K562 (cell line): ENCODE measurements at regions not wholly inside any gene's neighbourhood (a gene's known extent, or its start where the extent isn't known, plus 50 kb on each side); places are given as distances from the start of the nearest gene placed in this dataset.

Source experiments
- ATAC-seq: fragments of 200-7000 bp; cut with Tn5 transposase; 3 replicates; pipeline ENCODE4 v1.9.1; 2020; ENCODE audit warnings: moderate library complexity
- BruUV-seq: library from RNA; stranded (reverse); fragments of 400-500 nt; replicated peaks from 2 replicates; lab custom pipeline; 2021; lab: Mats Ljungman, UMichigan
- CTCF ChIA-PET: fragments of 300-600 bp; formaldehyde crosslinking; extraction: SDS; loops from one replicate; lab custom pipeline; 2021; ENCODE audit warnings: low intra/inter-chr PET ratio; lab: Yijun Ruan, JAX
- POLR2A ChIA-PET: fragments of 300-600, 350-650 bp; sonication (Branson Sonifier 250); formaldehyde crosslinking; extraction: SDS; loops from one replicate; lab custom pipeline; 2021; ENCODE audit warnings: antibody characterized with exemption, inconsistent platforms; lab: Yijun Ruan, JAX
- DNase-seq, 4 experiments: peaks; one replicate each; pipeline versions ENCODE4 v3.0.0 to v3.0.0-alpha.2; 2011 to 2018; ENCODE audit warnings: low spot score in 3 of 4, mixed read lengths in 3 of 4; ENCODE audit errors: extremely low read depth in 1 of 4
- FAIRE-seq: peaks from 2 replicates; lab custom pipeline; 2011; peaks lifted over from hg19 to GRCh38; lab: Jason Lieb, UNC
- H2AFZ ChIP-seq: 2 replicates; pipeline ENCODE4 v1.6.0; 2011; ENCODE audit warnings: low read depth, low read length, control low read depth, inconsistent platforms
- H3K27ac ChIP-seq: fragments of 200-600 bp; 3 replicates; pipeline ENCODE4 v1.8.0; 2011; ENCODE audit warnings: low read depth, mild to moderate bottlenecking, control low read depth, inconsistent platforms, low read length, moderate library complexity, mixed read lengths; ENCODE audit errors: extremely low read depth
- H3K27me3 ChIP-seq, 2 experiments: fragments of 300-600 bp in 1 of 2; 2 replicates in 1 of 2; 3 replicates in 1 of 2; pipeline versions ENCODE4 v1.6.0 to v1.8.0; 2011; ENCODE audit warnings: inconsistent platforms in 2 of 2, low read length in 2 of 2, mild to moderate bottlenecking in 1 of 2, mixed read lengths in 1 of 2, moderate library complexity in 1 of 2; ENCODE audit not compliant: control insufficient read depth in 2 of 2, insufficient read depth in 2 of 2
- H3K36me3 ChIP-seq: fragments of 300-600 bp; 3 replicates; pipeline ENCODE4 v1.8.0; 2011; ENCODE audit warnings: mild to moderate bottlenecking, low read length, inconsistent platforms; ENCODE audit not compliant: control insufficient read depth, insufficient read depth
- H3K4me1 ChIP-seq, 2 experiments: fragments of 200-600 bp in 1 of 2; replicated peaks in 1 of 2; 2 replicates in 1 of 2; 3 replicates in 1 of 2; pipeline versions ENCODE4 v1.5.1 to v1.8.0; 2011; ENCODE audit warnings: inconsistent platforms in 2 of 2, low read length in 2 of 2, mild to moderate bottlenecking in 1 of 2, mixed read lengths in 1 of 2, moderate library complexity in 1 of 2; ENCODE audit not compliant: control insufficient read depth in 2 of 2, insufficient read depth in 2 of 2
- H3K4me2 ChIP-seq: 2 replicates; pipeline ENCODE4 v1.6.1; 2011; ENCODE audit warnings: low read length, control low read depth, inconsistent platforms, mixed read lengths; ENCODE audit not compliant: insufficient read depth
- H3K4me3 ChIP-seq: fragments of 200-600 bp; sonication (generic), shearing (Covaris generic); 2 replicates; pipeline ENCODE4 v1.5.1; 2016; ENCODE audit warnings: control low read depth, inconsistent platforms
- H3K79me2 ChIP-seq: fragments of 200-600 bp; 3 replicates; pipeline ENCODE4 v1.8.0; 2011; ENCODE audit warnings: low read length, inconsistent platforms; ENCODE audit not compliant: control insufficient read depth, insufficient read depth
- H3K9ac ChIP-seq, 2 experiments: 2 replicates each; pipeline versions ENCODE4 v1.6.0 to v1.6.1; 2011; ENCODE audit warnings: low read depth in 2 of 2, low read length in 2 of 2, control low read depth in 1 of 2, inconsistent platforms in 1 of 2, mild to moderate bottlenecking in 1 of 2, mixed read lengths in 1 of 2; ENCODE audit not compliant: insufficient read depth in 1 of 2
- H3K9me1 ChIP-seq: one replicate; pipeline ENCODE4 v1.6.0; 2011; ENCODE audit warnings: inconsistent platforms, mild to moderate bottlenecking, low read length, moderate library complexity; ENCODE audit not compliant: control insufficient read depth, insufficient read depth
- H3K9me3 ChIP-seq: replicated peaks from 2 replicates; pipeline ENCODE4 v1.5.1; 2011; ENCODE audit warnings: low read depth, low read length, inconsistent platforms; ENCODE audit not compliant: control insufficient read depth, insufficient read depth
- H4K20me1 ChIP-seq: replicated peaks from 2 replicates; pipeline ENCODE4 v1.6.1; 2011; ENCODE audit warnings: low read length, inconsistent platforms, mixed read lengths; ENCODE audit not compliant: control insufficient read depth, insufficient read depth
- IRF9 ChIP-seq: fragments of 450-650 bp; IDR thresholded peaks from 2 replicates; pipeline ENCODE4 v1.6.1; 2016; ENCODE audit warnings: missing biosample characterization, missing genetic modification characterization
- MCM7 ChIP-seq, 2 experiments: fragments of 450-650 bp; IDR thresholded peaks; 2 replicates each; pipeline ENCODE4 v1.6.1; 2016 to 2018
- MYC ChIP-seq, 2 experiments: fragments of 250-450 bp in 1 of 2; sonication (Bioruptor Pico) in 1 of 2; IDR thresholded peaks; 2 replicates each; pipeline versions ENCODE4 v1.5.1 to v1.6.1; 2012 to 2021; ENCODE audit warnings: low read depth in 2 of 2, borderline replicate concordance in 1 of 2, improper control_type of control experiment in 1 of 2, low read length in 1 of 2, mild to moderate bottlenecking in 1 of 2, moderate library complexity in 1 of 2
- ZNF384 ChIP-seq: IDR thresholded peaks from 2 replicates; pipeline ENCODE4 v1.6.1; 2012; ENCODE audit warnings: low read depth, low read length, improper control_type of control experiment
- WGBS: fragments of 100-300 bp; shearing (Covaris generic); methylation state at CpG from one replicate; pipeline ENCODE4 v1.1.6; 2016; ENCODE audit warnings: low coverage, mixed read lengths; ENCODE audit not compliant: insufficient coverage; ENCODE audit errors: missing lambda C conversion rate; 5-methylcytosine and 5-hydroxymethylcytosine counted together
- in situ Hi-C: fragments of 300-500 bp; cut with MboI; formaldehyde crosslinking; loops from 4 replicates; pipeline ENCODE4 v1.15.0; 2018; ENCODE audit warnings: inconsistent platforms, mixed read lengths
- intact Hi-C: fragments of 100-400 bp; cut with micrococcal nuclease; formaldehyde crosslinking; loops from 2 replicates; pipeline ENCODE4 v1.14.2; 2022
- TF ChIP-seq, protein P1 (sequence below), 3 experiments: fragments of 200-800 bp in 1 of 3; sonication (Bioruptor generic) in 1 of 3; sonication (generic) in 1 of 3; formaldehyde crosslinking in 1 of 3; IDR thresholded peaks; 2 replicates each; pipeline versions ENCODE4 v1.6.1 to v1.8.0; 2016 to 2022; ENCODE audit warnings: mild to moderate bottlenecking in 2 of 3, missing compliant biosample characterization in 2 of 3, missing genetic modification characterization in 2 of 3, missing genetic modification reagents in 1 of 3

DNA sequence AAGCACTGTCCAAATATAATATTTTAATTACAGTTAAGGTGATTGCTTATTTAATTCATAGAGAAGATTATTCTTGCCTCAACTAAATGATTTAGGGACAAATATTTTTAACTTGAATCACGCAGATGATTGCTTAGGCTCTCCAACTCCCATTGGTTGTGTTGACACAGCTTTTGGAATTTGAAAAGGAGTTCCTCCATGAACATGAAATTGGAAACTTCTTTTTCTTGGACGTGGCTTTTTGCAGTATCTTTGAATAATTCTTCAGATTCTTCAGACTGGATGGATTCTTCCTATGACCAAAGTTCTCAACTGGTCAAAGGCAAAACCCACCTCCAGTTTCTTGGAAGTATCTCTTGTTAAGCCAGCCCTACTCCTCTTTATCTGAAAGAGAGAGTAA lies 456.4 kb upstream of the KLF4 start:
- H3K9me3 ChIP-seq: no peaks in the 10 kb centered on the region

More for the DNA sequence above, 456.4 kb upstream of the KLF4 start:
- BruUV-seq: no TSS peak
- no peaks in the 10 kb centered on the region for H3K79me2 ChIP-seq
- FAIRE-seq (no peak), ATAC-seq (no peak), DNase-seq (no peak)
- H3K4me1 ChIP-seq: peaks cover 0 to 3% of the 10 kb centered on the region in 2 experiments; a peak in 1 of 5 replicates
- no peaks in the 10 kb centered on the region for H3K9me1 ChIP-seq
- in situ Hi-C loops (no loop called here), intact Hi-C loops (no loop called here)
- H3K4me2 ChIP-seq: no peak overlapping the region
- no peak overlapping the region for H3K27ac ChIP-seq
- H3K4me3 ChIP-seq: no peak overlapping the region
- ChIA-PET POLR2A (no interaction called here), CTCF (no interaction called here)
- TF ChIP-seq MYC (IDR thresholded peaks at IDR 0.05; ENCODE audit: low read depth, low read length): no peak
- TF ChIP-seq MYC (CRISPR knock-in tag; IDR thresholded peaks at IDR 0.05; ENCODE audit: borderline replicate concordance, low read depth): no peak
- TF ChIP-seq, protein P1, sequence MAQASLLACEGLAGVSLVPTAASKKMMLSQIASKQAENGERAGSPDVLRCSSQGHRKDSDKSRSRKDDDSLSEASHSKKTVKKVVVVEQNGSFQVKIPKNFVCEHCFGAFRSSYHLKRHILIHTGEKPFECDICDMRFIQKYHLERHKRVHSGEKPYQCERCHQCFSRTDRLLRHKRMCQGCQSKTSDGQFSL (CRISPR knock-in tag; IDR thresholded peaks at IDR 0.05): no peak
- TF ChIP-seq, protein P1 (tag; IDR thresholded peaks at IDR 0.05): no peak
- no peak for TF ChIP-seq MCM7 (IDR thresholded peaks at IDR 0.05)
- no peak for TF ChIP-seq IRF9 (tag)
- TF ChIP-seq ZNF384: no peak
- no peak overlapping the region for H2AFZ ChIP-seq
- 6% methylated on average over 2 of the region's 2 CpGs for WGBS
- 0 out of 5 replicates have a peak, but pooled peaks cover 0 to 3% of the 10 kb centered on the region in 2 experiments for H3K27me3 ChIP-seq
- H3K9ac ChIP-seq: no peak overlapping the region
- H4K20me1 ChIP-seq: no peaks in the 10 kb centered on the region
- H3K36me3 ChIP-seq: no peaks in the 10 kb centered on the region
